ENCODE measurements at regions not wholly inside any gene's neighbourhood (a gene's known extent, or its start where the extent isn't known, plus 50 kb on each side); places are given as distances from the start of the nearest gene placed in this dataset.
"Not testable (repeated sequence)": the region's sequence is repeated elsewhere in the genome, so short reads cannot be mapped to it uniquely, and the experiment has no call there.

GRCh38 chr5:82720213-82721086, 356.7 kb downstream of the TMEM167A start:
- H3K36me3 Mint-ChIP-seq = no peaks in the 10 kb centered on the region
- peaks cover 2% of the 10 kb centered on the region for H3K4me1 Mint-ChIP-seq

DNA sequence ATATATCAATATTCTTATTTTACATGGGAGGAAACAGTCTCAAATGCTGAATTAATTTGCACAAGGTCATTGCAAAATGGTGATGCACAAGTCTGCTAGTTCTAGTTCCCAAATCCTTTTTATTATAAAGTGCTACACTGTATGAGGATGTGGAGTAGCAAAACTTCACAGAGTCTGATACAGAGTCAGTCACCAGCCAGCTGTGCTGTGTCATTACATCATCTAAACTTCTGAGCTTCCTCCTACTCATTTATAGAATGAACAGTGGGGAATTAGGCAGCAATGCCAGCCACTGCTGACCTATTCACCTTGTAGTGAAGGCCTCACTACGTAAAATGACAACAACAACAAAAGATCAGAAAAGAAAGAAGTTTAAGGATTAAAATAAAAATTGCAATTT, 357.8 kb downstream of the TMEM167A start:
- ATAC-seq = no peak

More at GRCh38 chr5:82720213-82721086, 356.7 kb downstream of the TMEM167A start:
- no peak overlapping the region for H3K27ac Mint-ChIP-seq
- H3K27me3 Mint-ChIP-seq = no peaks in the 10 kb centered on the region
- DNase-seq (no peak), ATAC-seq (no peak)
- no peaks in the 10 kb centered on the region for H3K9me3 Mint-ChIP-seq (ENCODE audit: low read depth)
- no peak overlapping the region for H3K4me3 Mint-ChIP-seq
- CTCF ChIA-PET = no interaction called here

GRCh38 chr5:82717738-82718137, 359.5 kb downstream of the TMEM167A start:
- H3K4me3 Mint-ChIP-seq = no peak overlapping the region
- no peaks in the 10 kb centered on the region for H3K27me3 Mint-ChIP-seq
- no peaks in the 10 kb centered on the region for H3K36me3 Mint-ChIP-seq
- no peaks in the 10 kb centered on the region for H3K9me3 Mint-ChIP-seq (ENCODE audit: low read depth)
- peaks cover 2% of the 10 kb centered on the region for H3K4me1 Mint-ChIP-seq
- CTCF ChIA-PET = no interaction called here
- H3K27ac Mint-ChIP-seq = no peak overlapping the region
- DNase-seq = no peak
- no peak for ATAC-seq

More for the DNA sequence above, 357.8 kb downstream of the TMEM167A start:
- H3K27ac Mint-ChIP-seq = no peak overlapping the region
- no peaks in the 10 kb centered on the region for H3K9me3 Mint-ChIP-seq (ENCODE audit: low read depth)
- no peak overlapping the region for H3K4me3 Mint-ChIP-seq
- CTCF ChIA-PET = no interaction called here
- H3K27me3 Mint-ChIP-seq = no peaks in the 10 kb centered on the region
- H3K36me3 Mint-ChIP-seq = no peaks in the 10 kb centered on the region
- no peak for DNase-seq
- peaks cover 2% of the 10 kb centered on the region for H3K4me1 Mint-ChIP-seq

- ATAC-seq; H3K4me3 Mint-ChIP-seq; DNase-seq; H3K27ac Mint-ChIP-seq; H3K36me3 Mint-ChIP-seq; H3K27me3 Mint-ChIP-seq; H3K4me1 Mint-ChIP-seq; H3K9me3 Mint-ChIP-seq (ENCODE audit: low read depth); CTCF ChIA-PET: not testable (repeated sequence)
Measured at GRCh38 chr5:82714732-82715131, 362.5 kb downstream of the TMEM167A start.

DNA sequence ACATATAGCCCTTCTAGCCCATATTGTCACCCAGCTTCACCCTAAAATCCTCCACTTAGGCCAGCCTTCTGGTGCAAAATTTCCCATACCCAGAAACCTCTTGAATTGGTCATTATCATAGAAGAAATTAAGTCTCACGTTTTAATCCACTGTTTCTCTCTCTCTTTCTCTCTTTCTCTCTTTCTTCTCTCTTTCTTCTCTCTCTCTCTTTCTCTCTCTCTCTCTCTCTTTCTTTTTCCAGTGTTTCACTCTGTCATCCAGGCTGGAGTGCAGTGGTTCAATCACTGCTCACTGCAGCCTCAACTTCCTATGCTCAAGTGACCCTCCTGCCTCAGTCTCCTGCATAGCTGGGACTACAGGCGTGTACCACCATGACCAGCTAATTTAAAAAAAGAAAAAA, 363.4 kb downstream of the TMEM167A start:
- ATAC-seq (no peak), DNase-seq (no peak)
- no peak overlapping the region for H3K27ac Mint-ChIP-seq
- H3K4me1 Mint-ChIP-seq = no peaks in the 10 kb centered on the region
- H3K27me3 Mint-ChIP-seq = peaks cover 6% of the 10 kb centered on the region
- H3K36me3 Mint-ChIP-seq = no peaks in the 10 kb centered on the region
- no peaks in the 10 kb centered on the region for H3K9me3 Mint-ChIP-seq (ENCODE audit: low read depth)
- no peak overlapping the region for H3K4me3 Mint-ChIP-seq
- CTCF ChIA-PET = no interaction called here

DNA sequence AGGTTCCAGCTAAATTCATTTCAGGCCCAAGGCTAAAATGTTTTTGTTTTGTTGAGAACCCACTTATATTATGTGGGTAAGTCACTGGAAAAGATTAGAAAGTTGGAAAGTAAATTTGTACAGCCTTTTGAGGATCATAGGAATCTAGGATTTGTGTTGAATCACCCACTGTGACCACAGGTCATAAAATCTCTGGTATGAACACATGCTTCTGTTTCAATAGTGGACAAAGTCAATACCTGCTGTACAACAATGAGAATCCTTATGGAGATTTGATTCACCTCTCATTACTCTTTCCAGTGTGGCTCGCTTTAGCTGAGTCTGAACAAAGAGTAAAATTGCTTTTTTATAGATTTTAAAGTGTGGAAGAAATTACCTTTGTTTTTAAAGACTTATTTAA, 369.5 kb downstream of the TMEM167A start:
- no peaks in the 10 kb centered on the region for H3K36me3 Mint-ChIP-seq
- no peak for ATAC-seq
- no peak overlapping the region for H3K27ac Mint-ChIP-seq
- CTCF ChIA-PET = no interaction called here
- no peaks in the 10 kb centered on the region for H3K9me3 Mint-ChIP-seq (ENCODE audit: low read depth)
- H3K4me1 Mint-ChIP-seq = no peaks in the 10 kb centered on the region
- H3K27me3 Mint-ChIP-seq = peaks cover 9% of the 10 kb centered on the region
- H3K4me3 Mint-ChIP-seq = no peak overlapping the region
- no peak for DNase-seq

DNA sequence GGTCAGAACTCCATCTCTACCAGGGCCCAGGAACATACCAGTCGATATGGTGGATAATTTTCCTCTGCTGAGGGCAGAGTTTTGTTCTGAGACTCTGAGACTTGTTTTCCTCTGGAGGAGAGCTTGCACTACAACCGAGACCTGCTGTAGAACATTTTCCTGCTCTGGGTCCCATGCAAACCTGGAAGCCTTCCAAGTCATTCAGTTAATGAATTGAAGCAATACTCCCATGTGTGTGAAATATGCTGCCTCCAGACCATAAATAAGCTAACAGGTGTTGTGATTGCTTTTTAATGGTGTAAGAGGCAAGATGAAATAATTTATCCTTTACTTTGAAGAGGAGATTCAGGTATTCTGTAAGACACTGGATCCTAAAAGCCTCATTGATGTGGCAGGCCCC, 372.8 kb downstream of the TMEM167A start:
- Mint-ChIP-seq H3K4me3 (no peak overlapping the region), H3K36me3 (no peaks in the 10 kb centered on the region), H3K27ac (no peak overlapping the region), H3K4me1 (no peaks in the 10 kb centered on the region), H3K9me3 (ENCODE audit: low read depth) (no peaks in the 10 kb centered on the region), H3K27me3 (peaks cover 5% of the 10 kb centered on the region)
- CTCF ChIA-PET = no interaction called here
- DNase-seq = no peak
- no peak for ATAC-seq

DNA sequence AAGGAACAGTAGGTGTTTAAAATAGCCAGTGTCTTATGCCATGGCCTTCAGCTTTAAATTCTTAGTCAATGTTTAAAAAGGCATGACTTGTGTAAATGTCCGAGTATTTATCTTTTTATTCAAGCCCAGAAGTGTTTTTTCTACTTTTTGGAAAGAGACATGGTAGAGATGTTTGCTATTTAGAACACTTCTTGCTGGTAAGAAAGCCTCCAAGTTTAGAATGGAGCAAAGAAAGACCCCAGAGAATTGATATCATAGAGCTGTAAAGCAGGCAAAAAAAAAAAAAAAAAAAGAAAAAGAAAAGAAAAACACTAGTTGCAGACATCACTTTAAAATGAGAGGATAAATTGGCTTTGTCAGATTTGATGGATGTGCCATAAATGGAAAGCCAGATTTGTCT, 375.1 kb downstream of the TMEM167A start:
- CTCF ChIA-PET = no interaction called here
- H3K9me3 Mint-ChIP-seq (ENCODE audit: low read depth) = no peaks in the 10 kb centered on the region
- no peak for DNase-seq
- H3K27ac Mint-ChIP-seq = no peak overlapping the region
- H3K27me3 Mint-ChIP-seq = peaks cover 9% of the 10 kb centered on the region
- no peaks in the 10 kb centered on the region for H3K4me1 Mint-ChIP-seq
- ATAC-seq = no peak
- H3K36me3 Mint-ChIP-seq = no peaks in the 10 kb centered on the region
- no peak overlapping the region for H3K4me3 Mint-ChIP-seq

DNA sequence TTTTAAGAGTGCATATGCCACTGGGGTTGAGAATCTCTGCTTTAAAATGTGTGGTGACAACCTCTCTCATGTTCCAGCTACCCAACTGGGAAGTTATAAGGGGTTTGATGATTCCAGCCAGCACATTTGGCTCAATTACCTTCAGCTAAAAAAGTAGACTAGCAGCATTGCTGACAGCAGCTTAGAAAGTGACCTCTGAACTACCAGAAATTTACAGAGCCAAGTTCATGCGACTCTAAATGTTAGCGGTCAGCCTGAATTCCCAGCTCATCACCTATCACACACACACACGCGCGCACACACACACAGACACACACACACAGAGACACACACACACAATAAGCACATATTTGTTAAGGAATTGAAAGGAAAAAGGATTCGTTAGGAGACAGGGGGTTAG, 377.5 kb downstream of the TMEM167A start:
- no peak for ATAC-seq
- Mint-ChIP-seq H3K4me3 (no peak overlapping the region), H3K27me3 (peaks cover 9% of the 10 kb centered on the region), H3K9me3 (ENCODE audit: low read depth) (no peaks in the 10 kb centered on the region), H3K4me1 (no peaks in the 10 kb centered on the region), H3K36me3 (no peaks in the 10 kb centered on the region), H3K27ac (no peak overlapping the region)
- CTCF ChIA-PET = no interaction called here
- DNase-seq = no peak

DNA sequence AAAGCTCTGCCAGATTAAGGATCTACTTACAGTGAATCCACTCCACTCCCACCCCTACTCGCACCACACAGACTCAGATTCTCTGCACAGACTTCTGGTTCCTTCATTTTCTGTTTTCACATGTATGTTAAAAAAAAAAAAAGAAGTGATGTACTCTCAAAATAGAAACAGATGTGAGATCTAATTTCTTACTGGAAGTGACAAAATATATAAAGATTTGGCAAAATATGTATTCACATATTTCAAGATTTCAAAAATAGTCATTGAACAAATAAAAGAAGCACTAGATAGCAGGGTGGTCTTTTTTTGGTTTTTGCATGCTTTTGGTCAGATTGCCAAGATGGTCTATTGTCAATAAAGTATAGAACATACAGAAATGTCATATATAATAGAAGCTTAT, 379.2 kb downstream of the TMEM167A start:
- Mint-ChIP-seq H3K4me1 (no peaks in the 10 kb centered on the region), H3K27me3 (peaks cover 9% of the 10 kb centered on the region), H3K4me3 (no peak overlapping the region), H3K9me3 (ENCODE audit: low read depth) (no peaks in the 10 kb centered on the region), H3K36me3 (no peaks in the 10 kb centered on the region), H3K27ac (no peak overlapping the region)
- DNase-seq = no peak
- ATAC-seq = no peak
- CTCF ChIA-PET = no interaction called here

DNA sequence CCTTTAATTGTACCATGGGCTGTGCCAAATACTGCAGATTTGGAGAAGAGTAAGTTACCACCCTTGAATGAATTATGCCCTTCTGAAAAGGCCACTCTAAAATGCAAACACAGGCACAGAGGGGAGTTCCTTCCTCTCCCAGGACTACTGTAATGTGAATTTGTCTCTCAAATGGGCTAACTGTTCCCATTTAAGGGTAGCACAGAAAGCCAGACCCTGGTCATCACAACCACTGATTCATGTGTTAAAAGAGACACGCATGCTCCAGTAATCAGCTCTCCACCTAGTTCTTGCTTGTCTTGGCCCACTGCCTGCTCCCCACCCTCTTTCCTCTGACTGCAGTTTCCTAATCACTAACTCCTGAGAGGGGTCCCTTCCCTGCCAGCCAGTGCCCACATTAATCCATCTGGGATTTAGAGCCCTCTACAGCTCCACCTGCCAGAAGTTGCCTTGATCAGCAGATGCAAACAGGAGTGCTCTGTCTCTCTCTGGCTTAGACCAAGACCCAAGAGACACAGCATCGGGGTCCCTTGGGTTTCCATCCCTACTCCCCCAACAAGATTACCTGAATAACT, 382.4 kb downstream of the TMEM167A start:
- ATAC-seq (no peak), DNase-seq (no peak)
- Mint-ChIP-seq H3K36me3 (no peaks in the 10 kb centered on the region), H3K27me3 (peaks cover 9% of the 10 kb centered on the region), H3K27ac (no peak overlapping the region), H3K9me3 (ENCODE audit: low read depth) (no peaks in the 10 kb centered on the region), H3K4me3 (no peak overlapping the region), H3K4me1 (no peaks in the 10 kb centered on the region)
- CTCF ChIA-PET = no interaction called here

GRCh38 chr5:82692826-82693225, 384.4 kb downstream of the TMEM167A start:
- ATAC-seq (no peak), DNase-seq (no peak)
- Mint-ChIP-seq H3K4me1 (no peaks in the 10 kb centered on the region), H3K27me3 (peaks cover 7% of the 10 kb centered on the region), H3K9me3 (ENCODE audit: low read depth) (no peaks in the 10 kb centered on the region), H3K4me3 (no peak overlapping the region), H3K27ac (no peak overlapping the region), H3K36me3 (no peaks in the 10 kb centered on the region)
- CTCF ChIA-PET = no interaction called here

- DNase-seq = no peak
- Mint-ChIP-seq H3K4me1 (no peaks in the 10 kb centered on the region), H3K9me3 (ENCODE audit: low read depth) (peaks cover 5% of the 10 kb centered on the region), H3K4me3 (no peak overlapping the region), H3K36me3 (no peaks in the 10 kb centered on the region), H3K27me3 (peaks cover 22% of the 10 kb centered on the region), H3K27ac (no peak overlapping the region)
- CTCF ChIA-PET = no interaction called here
- no peak for ATAC-seq
Measured at GRCh38 chr5:82684659-82685058, 392.5 kb downstream of the TMEM167A start.

GRCh38 chr5:82684165-82684564, 393.0 kb downstream of the TMEM167A start:
- CTCF ChIA-PET = no interaction called here

More at GRCh38 chr5:82684165-82684564, 393.0 kb downstream of the TMEM167A start:
- Mint-ChIP-seq H3K4me1 (no peaks in the 10 kb centered on the region), H3K4me3 (no peak overlapping the region), H3K9me3 (ENCODE audit: low read depth) (peaks cover 5% of the 10 kb centered on the region), H3K36me3 (no peaks in the 10 kb centered on the region), H3K27ac (no peak overlapping the region), H3K27me3 (peaks cover 22% of the 10 kb centered on the region)
- DNase-seq = no peak
- ATAC-seq = no peak

Measured in activated CD8-positive, alpha-beta memory T cell treated with anti-CD3 and anti-CD28 coated beads, Interleukin-2, amount 10 ng/mL, durations not matched to agents 7 days and 5 days (primary cell).